Neural cell (in vitro differentiated cells): ENCODE measurements at regions not wholly inside any gene's neighbourhood (a gene's known extent, or its start where the extent isn't known, plus 50 kb on each side); places are given as distances from the start of the nearest gene placed in this dataset.

Source experiments
- EZH2 ChIP-seq: fragments of 200-600, 300-800 bp; shearing (Covaris generic), sonication (generic); IDR thresholded peaks from 2 replicates; pipeline ENCODE4 v1.6.1; 2014; ENCODE audit warnings: antibody characterized with exemption, low read length, borderline replicate concordance, mild to moderate bottlenecking; ENCODE audit not compliant: insufficient read depth, poor library complexity, severe bottlenecking
- POLR2AphosphoS5 ChIP-seq: IDR thresholded peaks from 2 replicates; pipeline ENCODE4 v1.6.1; 2012

- no peak for TF ChIP-seq EZH2
- no peak for TF ChIP-seq POLR2AphosphoS5
Observed at GRCh38 chr5:3452622-3453021, 143.0 kb upstream of the IRX1 start.
